Mesothelial cell of epicardium (in vitro differentiated cells): ENCODE measurements at regions not wholly inside any gene's neighbourhood (a gene's known extent, or its start where the extent isn't known, plus 50 kb on each side); places are given as distances from the start of the nearest gene placed in this dataset.
A peak's percentile ranks its signal among the peaks of the same experiment; 100 is the strongest.

Experiments used
- DNase-seq, 2 experiments: peaks; one replicate each; pipeline ENCODE4 v3.0.0; 2021; ENCODE audit warnings: low spot score in 2 of 2; ENCODE audit not compliant: unreplicated experiment in 2 of 2
- H3K27ac Mint-ChIP-seq: 2 replicates; pipeline ENCODE4 v1.8.0; 2021; ENCODE audit warnings: mixed read lengths
- H3K27me3 Mint-ChIP-seq: 2 replicates; pipeline ENCODE4 v1.8.0; 2021; ENCODE audit warnings: low read depth, mixed read lengths
- H3K36me3 Mint-ChIP-seq: 2 replicates; pipeline ENCODE4 v1.8.0; 2021; ENCODE audit warnings: mixed read lengths
- H3K4me1 Mint-ChIP-seq: 2 replicates; pipeline ENCODE4 v1.8.0; 2021; ENCODE audit warnings: mixed read lengths
- H3K4me3 Mint-ChIP-seq: 2 replicates; pipeline ENCODE4 v1.8.0; 2021; ENCODE audit warnings: mild to moderate bottlenecking, moderate library complexity, mixed read lengths
- H3K9me3 Mint-ChIP-seq: 2 replicates; pipeline ENCODE4 v1.8.0; 2021; ENCODE audit warnings: mixed read lengths
- TF ChIP-seq, protein P1 (sequence below): fragments of 200-600 bp; sonication (generic); IDR thresholded peaks from one replicate; pipeline ENCODE4 v1.5.0; 2021; ENCODE audit warnings: antibody characterized with exemption; ENCODE audit not compliant: unreplicated experiment

DNA sequence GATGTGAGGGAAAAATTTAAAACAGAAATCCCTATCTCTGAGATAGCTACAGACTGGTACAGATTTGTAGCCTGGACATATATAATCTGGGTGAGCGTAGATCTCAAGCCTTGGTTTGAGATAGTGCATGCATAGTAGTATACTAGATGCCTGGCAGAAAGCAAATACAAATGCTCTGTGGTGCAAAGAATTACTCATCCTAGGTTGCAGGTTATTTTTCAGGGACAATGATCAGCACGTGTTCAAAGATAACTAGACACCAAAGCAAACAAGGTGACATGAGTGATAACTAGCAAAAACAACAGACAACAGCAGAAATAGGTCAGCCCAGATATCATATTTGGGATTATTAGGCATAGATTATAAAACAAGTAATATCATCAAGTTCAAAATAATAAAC, 292.5 kb downstream of the HLX start:
- Mint-ChIP-seq H3K9me3 (peaks cover 10% of the 10 kb centered on the region), H3K4me1 (peaks cover 16% of the 10 kb centered on the region), H3K36me3 (peaks cover 3% of the 10 kb centered on the region), H3K4me3 (no peak overlapping the region), H3K27ac (no peak overlapping the region), H3K27me3 (peaks cover 13% of the 10 kb centered on the region)
- TF ChIP-seq, protein P1, sequence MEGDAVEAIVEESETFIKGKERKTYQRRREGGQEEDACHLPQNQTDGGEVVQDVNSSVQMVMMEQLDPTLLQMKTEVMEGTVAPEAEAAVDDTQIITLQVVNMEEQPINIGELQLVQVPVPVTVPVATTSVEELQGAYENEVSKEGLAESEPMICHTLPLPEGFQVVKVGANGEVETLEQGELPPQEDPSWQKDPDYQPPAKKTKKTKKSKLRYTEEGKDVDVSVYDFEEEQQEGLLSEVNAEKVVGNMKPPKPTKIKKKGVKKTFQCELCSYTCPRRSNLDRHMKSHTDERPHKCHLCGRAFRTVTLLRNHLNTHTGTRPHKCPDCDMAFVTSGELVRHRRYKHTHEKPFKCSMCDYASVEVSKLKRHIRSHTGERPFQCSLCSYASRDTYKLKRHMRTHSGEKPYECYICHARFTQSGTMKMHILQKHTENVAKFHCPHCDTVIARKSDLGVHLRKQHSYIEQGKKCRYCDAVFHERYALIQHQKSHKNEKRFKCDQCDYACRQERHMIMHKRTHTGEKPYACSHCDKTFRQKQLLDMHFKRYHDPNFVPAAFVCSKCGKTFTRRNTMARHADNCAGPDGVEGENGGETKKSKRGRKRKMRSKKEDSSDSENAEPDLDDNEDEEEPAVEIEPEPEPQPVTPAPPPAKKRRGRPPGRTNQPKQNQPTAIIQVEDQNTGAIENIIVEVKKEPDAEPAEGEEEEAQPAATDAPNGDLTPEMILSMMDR: no peak
- no peak for DNase-seq

DNA sequence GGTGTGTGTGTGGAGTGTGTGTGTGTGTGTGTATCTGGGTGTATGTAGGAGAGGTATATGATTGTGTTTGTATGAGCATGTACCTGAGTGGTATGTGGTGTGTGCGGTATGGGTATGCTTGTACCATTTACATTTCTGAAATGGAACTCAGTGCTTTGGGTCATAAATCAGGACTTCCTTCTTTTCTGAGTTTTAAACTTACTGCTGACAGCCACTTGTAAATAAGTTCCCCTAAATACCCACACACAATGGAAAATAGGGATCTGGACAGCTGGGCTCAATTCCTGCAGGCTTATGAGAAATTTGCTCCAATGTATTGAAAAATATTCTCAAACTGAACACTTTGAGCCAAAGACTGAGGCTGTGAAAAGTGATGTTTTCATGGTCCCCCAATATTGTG, 293.6 kb downstream of the HLX start:
- H3K9me3 Mint-ChIP-seq: peaks cover 10% of the 10 kb centered on the region
- peaks cover 16% of the 10 kb centered on the region for H3K4me1 Mint-ChIP-seq
- no peak overlapping the region for H3K4me3 Mint-ChIP-seq
- no peak for DNase-seq
- H3K27ac Mint-ChIP-seq: no peak overlapping the region
- H3K36me3 Mint-ChIP-seq: peaks cover 3% of the 10 kb centered on the region
- H3K27me3 Mint-ChIP-seq: peaks cover 13% of the 10 kb centered on the region
- TF ChIP-seq, protein P1: no peak

DNA sequence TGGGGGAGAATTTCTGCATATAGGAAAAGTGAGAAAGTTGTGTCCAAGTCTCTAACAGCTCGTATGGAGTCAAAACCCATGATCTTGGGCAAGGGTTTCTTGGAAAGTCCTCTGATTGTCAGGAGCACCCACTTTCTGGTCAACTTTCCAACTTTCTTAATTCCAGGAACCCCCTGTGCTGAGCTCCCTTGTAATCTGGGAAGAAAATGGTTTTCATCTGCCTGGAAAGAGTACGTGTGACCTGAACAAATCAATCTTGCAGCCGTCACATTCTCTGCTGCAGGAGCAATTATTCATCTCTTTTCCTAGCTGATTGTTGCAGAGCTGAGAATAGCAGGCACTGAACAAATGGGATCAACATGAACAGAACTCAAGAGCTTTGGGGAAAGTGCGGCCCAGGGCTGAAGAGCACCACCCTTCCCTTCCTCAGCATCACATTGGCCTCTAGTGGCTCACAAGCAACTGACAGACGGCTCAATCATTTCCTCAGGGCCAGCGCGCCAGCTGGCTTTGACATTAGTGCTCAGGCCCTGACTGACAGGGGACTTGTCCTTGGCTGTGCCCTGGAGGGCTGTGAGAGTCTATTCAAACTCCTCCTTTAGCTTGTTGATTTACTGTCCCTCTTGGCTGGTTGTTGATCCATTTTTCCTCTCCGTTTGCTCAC, 295.2 kb downstream of the HLX start:
- Mint-ChIP-seq H3K27ac (no peak overlapping the region), H3K4me1 (peaks cover 13% of the 10 kb centered on the region), H3K4me3 (no peak overlapping the region), H3K27me3 (peaks cover 20% of the 10 kb centered on the region), H3K9me3 (peaks cover 10% of the 10 kb centered on the region), H3K36me3 (peaks cover 3% of the 10 kb centered on the region)
- DNase-seq: no peak
- TF ChIP-seq, protein P1: no peak

DNA sequence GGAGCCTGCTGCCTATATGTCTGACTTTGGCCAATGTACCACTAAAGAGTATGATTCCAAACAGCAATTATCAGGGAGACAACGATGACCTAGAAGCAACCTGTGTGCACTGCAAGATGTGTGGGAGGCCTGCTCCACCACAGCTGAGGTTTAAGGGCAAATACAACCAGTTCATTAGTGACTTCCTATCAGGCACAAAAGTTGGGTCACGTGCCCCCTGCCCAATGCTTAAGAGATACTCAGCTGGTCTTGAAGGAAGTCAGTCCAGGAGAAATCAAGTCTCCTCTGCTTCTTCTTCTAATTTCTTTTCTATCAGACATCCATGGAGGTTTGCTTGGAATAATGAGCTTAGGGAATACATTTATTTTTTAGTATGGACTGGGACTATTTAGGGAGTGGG, 296.0 kb downstream of the HLX start:
- no peak overlapping the region for H3K4me3 Mint-ChIP-seq
- TF ChIP-seq, protein P1: no peak
- no peak overlapping the region for H3K27ac Mint-ChIP-seq
- peaks cover 20% of the 10 kb centered on the region for H3K27me3 Mint-ChIP-seq
- H3K36me3 Mint-ChIP-seq: peaks cover 3% of the 10 kb centered on the region
- no peak for DNase-seq
- H3K4me1 Mint-ChIP-seq: peaks cover 9% of the 10 kb centered on the region
- H3K9me3 Mint-ChIP-seq: peaks cover 10% of the 10 kb centered on the region

DNA sequence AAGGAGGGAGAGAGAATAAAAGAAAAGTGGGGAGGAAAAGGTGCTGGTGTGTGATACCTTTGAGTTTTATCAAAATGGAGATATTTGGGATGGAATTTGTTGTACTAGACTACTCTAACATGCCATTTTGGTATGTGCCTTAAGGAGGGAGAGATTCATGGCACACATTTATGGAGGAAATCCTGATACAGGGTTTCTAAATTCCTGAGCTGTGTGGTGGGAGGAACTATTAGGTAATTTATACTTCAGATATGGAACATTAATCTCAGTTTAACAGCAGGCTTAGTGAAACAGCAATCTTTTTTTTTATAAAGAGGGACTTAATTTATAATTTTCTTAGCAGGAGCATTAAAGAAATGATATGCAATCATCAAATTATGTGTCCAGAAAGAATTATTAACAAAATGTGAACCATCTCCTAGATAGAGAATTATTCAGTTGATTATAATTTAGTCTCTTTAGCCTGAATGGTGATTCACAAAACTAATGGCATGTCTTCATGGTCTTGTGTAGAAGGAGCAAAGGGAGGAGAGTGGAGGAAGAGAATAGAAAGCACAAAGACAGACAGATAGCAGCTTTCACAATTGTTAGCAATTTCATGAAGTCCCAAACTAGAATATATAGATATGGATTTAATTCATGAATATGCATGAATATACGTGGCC, 301.6 kb downstream of the HLX start:
- TF ChIP-seq, protein P1: no peak
- H3K27ac Mint-ChIP-seq: peak overlapping the region; percentile 10
- peaks cover 7% of the 10 kb centered on the region for H3K4me1 Mint-ChIP-seq
- H3K4me3 Mint-ChIP-seq: no peak overlapping the region
- H3K27me3 Mint-ChIP-seq: peaks cover 41% of the 10 kb centered on the region
- no peak for DNase-seq
- H3K36me3 Mint-ChIP-seq: no peaks in the 10 kb centered on the region
- no peaks in the 10 kb centered on the region for H3K9me3 Mint-ChIP-seq
